ENCODE measurements at regions not wholly inside any gene's neighbourhood (a gene's known extent, or its start where the extent isn't known, plus 50 kb on each side); places are given as distances from the start of the nearest gene placed in this dataset.

DNA sequence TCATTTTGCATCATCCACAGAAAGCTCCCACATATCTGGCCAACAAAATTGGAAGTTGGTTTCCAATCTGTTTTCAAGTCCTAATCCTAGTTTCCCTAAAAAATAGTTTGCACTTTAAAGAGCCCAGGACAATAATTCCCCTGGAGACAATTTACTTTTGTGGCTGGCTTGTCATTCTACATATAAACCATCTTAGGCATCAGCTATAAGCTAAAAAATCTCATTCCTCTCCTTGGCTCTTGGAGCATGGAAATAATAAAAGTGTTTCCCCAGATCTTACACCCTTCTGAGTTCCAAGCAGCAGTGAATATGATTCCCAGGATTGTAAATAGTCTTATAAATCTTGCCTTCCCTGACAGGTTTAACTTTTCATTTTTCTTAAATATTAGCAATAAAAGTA lies 89.1 kb upstream of the NUDT4 start:
- no peaks in the 10 kb centered on the region for H3F3A ChIP-seq (ENCODE audit: low read depth)
- no peak overlapping the region for H3K9ac ChIP-seq (ENCODE audit: low read depth, low read length, poor library complexity, severe bottlenecking)
- H3K4me1 ChIP-seq (ENCODE audit: insufficient read depth, low read length, poor library complexity, severe bottlenecking), result no peaks in the 10 kb centered on the region
- H3K27me3 ChIP-seq (ENCODE audit: insufficient read depth, low read length, poor library complexity, severe bottlenecking), result no peaks in the 10 kb centered on the region
- no peaks in the 10 kb centered on the region for H3K9me2 ChIP-seq (replicated peaks; ENCODE audit: low read depth, low read length)
- H3K4me2 ChIP-seq (ENCODE audit: low read depth, low read length, poor library complexity, severe bottlenecking), result no peak overlapping the region
- H3K79me2 ChIP-seq (ENCODE audit: insufficient read depth, low read length), result no peaks in the 10 kb centered on the region
- H2AFZ ChIP-seq (ENCODE audit: low read length), result no peak overlapping the region
- TF ChIP-seq, protein P1, sequence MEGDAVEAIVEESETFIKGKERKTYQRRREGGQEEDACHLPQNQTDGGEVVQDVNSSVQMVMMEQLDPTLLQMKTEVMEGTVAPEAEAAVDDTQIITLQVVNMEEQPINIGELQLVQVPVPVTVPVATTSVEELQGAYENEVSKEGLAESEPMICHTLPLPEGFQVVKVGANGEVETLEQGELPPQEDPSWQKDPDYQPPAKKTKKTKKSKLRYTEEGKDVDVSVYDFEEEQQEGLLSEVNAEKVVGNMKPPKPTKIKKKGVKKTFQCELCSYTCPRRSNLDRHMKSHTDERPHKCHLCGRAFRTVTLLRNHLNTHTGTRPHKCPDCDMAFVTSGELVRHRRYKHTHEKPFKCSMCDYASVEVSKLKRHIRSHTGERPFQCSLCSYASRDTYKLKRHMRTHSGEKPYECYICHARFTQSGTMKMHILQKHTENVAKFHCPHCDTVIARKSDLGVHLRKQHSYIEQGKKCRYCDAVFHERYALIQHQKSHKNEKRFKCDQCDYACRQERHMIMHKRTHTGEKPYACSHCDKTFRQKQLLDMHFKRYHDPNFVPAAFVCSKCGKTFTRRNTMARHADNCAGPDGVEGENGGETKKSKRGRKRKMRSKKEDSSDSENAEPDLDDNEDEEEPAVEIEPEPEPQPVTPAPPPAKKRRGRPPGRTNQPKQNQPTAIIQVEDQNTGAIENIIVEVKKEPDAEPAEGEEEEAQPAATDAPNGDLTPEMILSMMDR (conservative IDR thresholded peaks at IDR 0.05; ENCODE audit: low read length), result no peak
- TF ChIP-seq EZH2phosphoT487 (IDR thresholded peaks at IDR 0.05; ENCODE audit: borderline replicate concordance), result no peak
- H4K20me1 ChIP-seq (ENCODE audit: insufficient read depth, low read length, poor library complexity, severe bottlenecking), result no peaks in the 10 kb centered on the region
- no peak overlapping the region for H3K4me3 ChIP-seq (ENCODE audit: low read length, poor library complexity, severe bottlenecking)
- H3K36me3 ChIP-seq (ENCODE audit: insufficient read depth, low read length), result no peaks in the 10 kb centered on the region
- H3K9me3 ChIP-seq (ENCODE audit: insufficient read depth, low read depth, low read length), result no peaks in the 10 kb centered on the region

DNA sequence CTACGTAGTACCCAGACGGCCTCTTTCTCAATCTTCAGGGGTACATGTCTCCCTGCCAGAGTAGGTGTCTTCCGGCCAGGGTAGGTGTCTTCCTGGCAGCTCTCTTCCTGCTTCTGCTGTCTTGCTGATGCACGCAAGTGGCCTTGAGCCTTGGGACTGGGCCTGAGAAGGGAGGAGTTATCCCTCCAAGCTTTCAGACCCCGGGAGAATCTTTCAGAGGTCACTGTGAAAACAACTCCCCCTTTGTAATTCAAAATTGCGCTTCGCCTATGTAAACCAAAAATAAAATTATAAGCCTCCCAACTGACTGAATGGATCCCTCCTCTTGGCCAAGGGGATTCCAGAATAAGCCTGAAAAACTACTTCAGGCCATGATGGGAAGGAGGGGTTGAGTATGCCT lies 87.3 kb upstream of the NUDT4 start:
- Histone ChIP-seq H3K4me1 (ENCODE audit: insufficient read depth, low read length, poor library complexity, severe bottlenecking) (no peaks in the 10 kb centered on the region), H3K27me3 (ENCODE audit: insufficient read depth, low read length, poor library complexity, severe bottlenecking) (no peaks in the 10 kb centered on the region), H4K20me1 (ENCODE audit: insufficient read depth, low read length, poor library complexity, severe bottlenecking) (no peaks in the 10 kb centered on the region), H3K9me3 (ENCODE audit: insufficient read depth, low read depth, low read length) (no peaks in the 10 kb centered on the region), H3K9me2 (replicated peaks; ENCODE audit: low read depth, low read length) (no peaks in the 10 kb centered on the region), H3K36me3 (ENCODE audit: insufficient read depth, low read length) (no peaks in the 10 kb centered on the region), H3F3A (ENCODE audit: low read depth) (no peaks in the 10 kb centered on the region), H3K9ac (ENCODE audit: low read depth, low read length, poor library complexity, severe bottlenecking) (no peak overlapping the region), H3K4me3 (ENCODE audit: low read length, poor library complexity, severe bottlenecking) (no peak overlapping the region), H2AFZ (ENCODE audit: low read length) (no peak overlapping the region), H3K79me2 (ENCODE audit: insufficient read depth, low read length) (no peaks in the 10 kb centered on the region), H3K4me2 (ENCODE audit: low read depth, low read length, poor library complexity, severe bottlenecking) (no peak overlapping the region)
- TF ChIP-seq, protein P1 (conservative IDR thresholded peaks at IDR 0.05; ENCODE audit: low read length), result no peak
- TF ChIP-seq EZH2phosphoT487 (IDR thresholded peaks at IDR 0.05; ENCODE audit: borderline replicate concordance), result no peak

DNA sequence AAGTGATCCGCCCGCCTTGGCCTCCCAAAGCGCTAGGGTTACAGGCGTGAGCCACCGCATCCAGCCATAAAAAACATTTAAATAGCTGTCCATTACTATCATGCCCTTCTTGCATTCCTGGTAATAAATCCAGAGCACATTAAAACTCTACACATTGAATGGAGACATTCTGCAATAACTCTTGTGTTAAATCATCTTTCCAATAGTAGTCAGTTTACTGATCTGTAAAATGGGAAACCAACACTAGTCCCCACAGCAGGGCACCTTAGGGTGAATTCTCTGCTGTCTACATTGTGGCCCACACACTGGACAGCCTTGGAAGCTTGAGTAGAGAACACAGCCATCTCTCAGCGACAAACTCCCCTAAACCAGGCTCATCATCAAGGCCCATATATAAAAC lies 85.5 kb upstream of the NUDT4 start:
- Histone ChIP-seq H3K4me3 (ENCODE audit: low read length, poor library complexity, severe bottlenecking) (no peak overlapping the region), H3K36me3 (ENCODE audit: insufficient read depth, low read length) (no peaks in the 10 kb centered on the region), H3K27me3 (ENCODE audit: insufficient read depth, low read length, poor library complexity, severe bottlenecking) (no peaks in the 10 kb centered on the region), H3K9ac (ENCODE audit: low read depth, low read length, poor library complexity, severe bottlenecking) (no peak overlapping the region), H3K4me2 (ENCODE audit: low read depth, low read length, poor library complexity, severe bottlenecking) (no peak overlapping the region), H3K79me2 (ENCODE audit: insufficient read depth, low read length) (no peaks in the 10 kb centered on the region), H3F3A (ENCODE audit: low read depth) (no peaks in the 10 kb centered on the region), H2AFZ (ENCODE audit: low read length) (no peak overlapping the region), H3K9me2 (replicated peaks; ENCODE audit: low read depth, low read length) (no peaks in the 10 kb centered on the region), H3K9me3 (ENCODE audit: insufficient read depth, low read depth, low read length) (no peaks in the 10 kb centered on the region), H4K20me1 (ENCODE audit: insufficient read depth, low read length, poor library complexity, severe bottlenecking) (no peaks in the 10 kb centered on the region), H3K4me1 (ENCODE audit: insufficient read depth, low read length, poor library complexity, severe bottlenecking) (no peaks in the 10 kb centered on the region)
- TF ChIP-seq, protein P1 (conservative IDR thresholded peaks at IDR 0.05; ENCODE audit: low read length), result no peak
- no peak for TF ChIP-seq EZH2phosphoT487 (IDR thresholded peaks at IDR 0.05; ENCODE audit: borderline replicate concordance)
